C4-2B (cell line): ENCODE measurements at regions not wholly inside any gene's neighbourhood (a gene's known extent, or its start where the extent isn't known, plus 50 kb on each side); places are given as distances from the start of the nearest gene placed in this dataset.

Experiments used
- ZFX ChIP-seq: fragments of 450-650 bp; IDR thresholded peaks from 2 replicates; pipeline ENCODE4 v1.6.1; 2017
- TF ChIP-seq, protein P1 (sequence below): fragments of 450-650 bp; conservative IDR thresholded peaks from 2 replicates; pipeline ENCODE4 v1.5.1; 2017; ENCODE audit warnings: mild to moderate bottlenecking

GRCh38 chr13:44155422-44156293 is 218.0 kb upstream of the SERP2 start:
- TF ChIP-seq, protein P1, sequence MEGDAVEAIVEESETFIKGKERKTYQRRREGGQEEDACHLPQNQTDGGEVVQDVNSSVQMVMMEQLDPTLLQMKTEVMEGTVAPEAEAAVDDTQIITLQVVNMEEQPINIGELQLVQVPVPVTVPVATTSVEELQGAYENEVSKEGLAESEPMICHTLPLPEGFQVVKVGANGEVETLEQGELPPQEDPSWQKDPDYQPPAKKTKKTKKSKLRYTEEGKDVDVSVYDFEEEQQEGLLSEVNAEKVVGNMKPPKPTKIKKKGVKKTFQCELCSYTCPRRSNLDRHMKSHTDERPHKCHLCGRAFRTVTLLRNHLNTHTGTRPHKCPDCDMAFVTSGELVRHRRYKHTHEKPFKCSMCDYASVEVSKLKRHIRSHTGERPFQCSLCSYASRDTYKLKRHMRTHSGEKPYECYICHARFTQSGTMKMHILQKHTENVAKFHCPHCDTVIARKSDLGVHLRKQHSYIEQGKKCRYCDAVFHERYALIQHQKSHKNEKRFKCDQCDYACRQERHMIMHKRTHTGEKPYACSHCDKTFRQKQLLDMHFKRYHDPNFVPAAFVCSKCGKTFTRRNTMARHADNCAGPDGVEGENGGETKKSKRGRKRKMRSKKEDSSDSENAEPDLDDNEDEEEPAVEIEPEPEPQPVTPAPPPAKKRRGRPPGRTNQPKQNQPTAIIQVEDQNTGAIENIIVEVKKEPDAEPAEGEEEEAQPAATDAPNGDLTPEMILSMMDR: no peak
- TF ChIP-seq ZFX: no peak
